ENCODE measurements at regions not wholly inside any gene's neighbourhood (a gene's known extent, or its start where the extent isn't known, plus 50 kb on each side); places are given as distances from the start of the nearest gene placed in this dataset.
A peak's percentile ranks its signal among the peaks of the same experiment; 100 is the strongest.

GRCh38 chr2:120509213-120509815 is 163.4 kb downstream of the INHBB start:
- in situ Hi-C loops (cut with HindIII; ENCODE audit: low sequenced_read_pairs), result no loop called here
- no peak overlapping the region for H3K4me3 ChIP-seq (ENCODE audit: low read depth, low read length)
- TF ChIP-seq CTCF (IDR thresholded peaks at IDR 0.05; ENCODE audit: low read depth, low read length), result no peak
- DNase-seq (ENCODE audit: low read depth, low spot score), result no peak

- DNase-seq (ENCODE audit: low read depth, low spot score), result no peak
- no peak for TF ChIP-seq CTCF (IDR thresholded peaks at IDR 0.05; ENCODE audit: low read depth, low read length)
- in situ Hi-C loops (cut with HindIII; ENCODE audit: low sequenced_read_pairs), result no loop called here
- no peak overlapping the region for H3K4me3 ChIP-seq (ENCODE audit: low read depth, low read length)
These were observed 164.2 kb downstream of the INHBB start for GRCh38 chr2:120509991-120510735.

GRCh38 chr2:120510751-120511395 is 164.9 kb downstream of the INHBB start:
- H3K4me3 ChIP-seq (ENCODE audit: low read depth, low read length), result no peak overlapping the region
- in situ Hi-C loops (cut with HindIII; ENCODE audit: low sequenced_read_pairs), result no loop called here
- DNase-seq (ENCODE audit: low read depth, low spot score), result no peak
- no peak for TF ChIP-seq CTCF (IDR thresholded peaks at IDR 0.05; ENCODE audit: low read depth, low read length)

GRCh38 chr2:120511536-120511935 is 165.6 kb downstream of the INHBB start:
- in situ Hi-C loops (cut with HindIII; ENCODE audit: low sequenced_read_pairs), result no loop called here
- TF ChIP-seq CTCF (IDR thresholded peaks at IDR 0.05; ENCODE audit: low read depth, low read length), result no peak
- no peak overlapping the region for H3K4me3 ChIP-seq (ENCODE audit: low read depth, low read length)
- no peak for DNase-seq (ENCODE audit: low read depth, low spot score)

GRCh38 chr2:120511947-120512710 is 166.2 kb downstream of the INHBB start:
- TF ChIP-seq CTCF (IDR thresholded peaks at IDR 0.05; ENCODE audit: low read depth, low read length), result peak; percentile 3
- in situ Hi-C loops (cut with HindIII; ENCODE audit: low sequenced_read_pairs), result no loop called here
- no peak overlapping the region for H3K4me3 ChIP-seq (ENCODE audit: low read depth, low read length)
- no peak for DNase-seq (ENCODE audit: low read depth, low spot score)

- TF ChIP-seq CTCF (IDR thresholded peaks at IDR 0.05; ENCODE audit: low read depth, low read length), result no peak
- no peak overlapping the region for H3K4me3 ChIP-seq (ENCODE audit: low read depth, low read length)
- DNase-seq (ENCODE audit: low read depth, low spot score), result no peak
- in situ Hi-C loops (cut with HindIII; ENCODE audit: low sequenced_read_pairs), result no loop called here
These were observed 167.9 kb downstream of the INHBB start for GRCh38 chr2:120513776-120514357.

Measured in astrocyte of the spinal cord (primary cell).